SK-N-MC (cell line): ENCODE measurements at regions not wholly inside any gene's neighbourhood (a gene's known extent, or its start where the extent isn't known, plus 50 kb on each side); places are given as distances from the start of the nearest gene placed in this dataset.

Experiments used
- DNase-seq: peaks from one replicate; pipeline ENCODE4 v3.0.0-alpha.2; 2011; ENCODE audit warnings: low read depth, low spot score
- H3K27ac ChIP-seq: fragments of 200-600 bp; sonication (generic); 2 replicates; pipeline ENCODE4 v1.5.1; 2016; ENCODE audit warnings: mixed run types
- H3K36me3 ChIP-seq: fragments of 200-600 bp; sonication (generic); 2 replicates; pipeline ENCODE4 v1.6.1; 2017; ENCODE audit warnings: antibody characterized with exemption, low read length, mixed read lengths; ENCODE audit not compliant: insufficient read depth
- H3K4me3 ChIP-seq: fragments of 200-600 bp; sonication (generic); 2 replicates; pipeline ENCODE4 v1.5.1; 2016
- H3K9ac ChIP-seq: fragments of 200-600 bp; sonication (generic); 2 replicates; pipeline ENCODE4 v1.8.0; 2017; ENCODE audit warnings: mixed run types, mixed read lengths; ENCODE audit not compliant: insufficient read length
- H3K9me3 ChIP-seq: fragments of 200-600 bp; sonication (generic); 2 replicates; pipeline ENCODE4 v1.6.1; 2017; ENCODE audit warnings: low read depth, mild to moderate bottlenecking, antibody characterized with exemption, low read length, moderate library complexity, mixed read lengths
- EZH2 ChIP-seq: fragments of 200-600 bp; sonication (generic); IDR thresholded peaks from one replicate; pipeline ENCODE4 v1.6.1; 2017; ENCODE audit warnings: antibody characterized with exemption
- FOXP2 ChIP-seq: optimal IDR thresholded peaks from 2 replicates; pipeline ENCODE3; 2011; ENCODE audit warnings: mild to moderate bottlenecking, moderate library complexity; ENCODE audit not compliant: insufficient read depth; ENCODE audit errors: extremely low read length, control extremely low read depth
- POLR2AphosphoS5 ChIP-seq: IDR thresholded peaks from 2 replicates; pipeline ENCODE4 v1.6.1; 2012; ENCODE audit warnings: mild to moderate bottlenecking, low read depth, low read length, borderline replicate concordance

DNA sequence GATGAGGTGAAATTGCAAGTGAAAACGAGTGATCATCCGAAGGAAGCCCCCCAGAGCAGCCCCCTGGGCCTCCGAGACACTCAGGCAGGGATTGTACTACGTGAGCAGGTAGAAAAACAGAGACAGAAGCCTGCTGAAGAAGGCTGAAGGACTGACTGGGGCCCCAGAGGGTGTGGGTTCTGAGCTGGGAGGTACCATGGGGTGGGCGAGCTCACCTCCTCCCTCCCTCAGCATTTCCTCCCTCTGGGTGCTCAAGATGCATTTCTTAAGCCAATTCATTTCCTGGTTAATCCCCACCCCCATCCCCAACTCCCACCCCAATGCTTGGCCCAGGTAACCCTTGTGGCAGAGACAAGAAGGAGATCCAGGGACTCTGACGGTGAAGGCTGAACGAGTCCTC lies 108.7 kb downstream of the BDH1 start:
- no peak overlapping the region for H3K4me3 ChIP-seq
- no peaks in the 10 kb centered on the region for H3K36me3 ChIP-seq
- TF ChIP-seq EZH2 (no peak), FOXP2 (no peak), POLR2AphosphoS5 (no peak)
- no peak overlapping the region for H3K27ac ChIP-seq
- H3K9me3 ChIP-seq, result no peaks in the 10 kb centered on the region
- H3K9ac ChIP-seq, result no peak overlapping the region
- DNase-seq, result no peak

DNA sequence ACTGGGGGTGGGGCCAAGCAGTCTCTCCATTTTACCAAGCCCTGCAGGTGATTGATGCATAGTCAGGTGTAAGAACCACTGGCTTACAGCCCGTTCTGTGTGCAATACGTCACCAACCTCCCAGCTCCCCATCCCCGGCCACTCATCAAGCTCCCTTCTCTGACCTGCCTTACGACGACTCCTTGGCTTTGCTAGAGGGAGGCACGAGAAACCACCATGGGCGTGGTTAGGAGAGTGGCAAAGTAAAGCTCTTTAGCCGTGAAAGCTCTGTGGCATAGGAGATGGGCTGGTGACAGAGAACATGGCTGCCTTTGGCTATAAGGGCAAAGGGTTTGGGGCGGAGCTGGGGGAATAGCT lies 109.1 kb downstream of the BDH1 start:
- no peak for DNase-seq
- Histone ChIP-seq H3K36me3 (no peaks in the 10 kb centered on the region), H3K27ac (no peak overlapping the region), H3K9me3 (no peaks in the 10 kb centered on the region), H3K4me3 (no peak overlapping the region), H3K9ac (no peak overlapping the region)
- TF ChIP-seq EZH2, result no peak

GRCh38 chr3:197445896-197446699 lies 109.7 kb downstream of the BDH1 start:
- Histone ChIP-seq H3K9me3 (no peaks in the 10 kb centered on the region), H3K36me3 (no peaks in the 10 kb centered on the region), H3K27ac (peak overlapping the region; percentile 44), H3K9ac (peak overlapping the region; percentile 60), H3K4me3 (peak overlapping the region; percentile 30)
- TF ChIP-seq EZH2 (no peak), POLR2AphosphoS5 (no peak), FOXP2 (no peak)
- no peak for DNase-seq

GRCh38 chr3:197444793-197445379 lies 110.9 kb downstream of the BDH1 start:
- TF ChIP-seq POLR2AphosphoS5 (no peak), FOXP2 (no peak), EZH2 (no peak)
- no peaks in the 10 kb centered on the region for H3K36me3 ChIP-seq
- no peak overlapping the region for H3K4me3 ChIP-seq
- H3K27ac ChIP-seq, result no peak overlapping the region
- H3K9ac ChIP-seq, result no peak overlapping the region
- DNase-seq, result no peak
- H3K9me3 ChIP-seq, result no peaks in the 10 kb centered on the region

GRCh38 chr3:197443506-197443905 lies 112.3 kb downstream of the BDH1 start:
- H3K27ac ChIP-seq, result no peak overlapping the region
- H3K36me3 ChIP-seq, result no peaks in the 10 kb centered on the region
- H3K9me3 ChIP-seq, result no peaks in the 10 kb centered on the region
- TF ChIP-seq FOXP2 (no peak), EZH2 (no peak), POLR2AphosphoS5 (no peak)
- no peak for DNase-seq
- H3K4me3 ChIP-seq, result no peak overlapping the region
- no peak overlapping the region for H3K9ac ChIP-seq

DNA sequence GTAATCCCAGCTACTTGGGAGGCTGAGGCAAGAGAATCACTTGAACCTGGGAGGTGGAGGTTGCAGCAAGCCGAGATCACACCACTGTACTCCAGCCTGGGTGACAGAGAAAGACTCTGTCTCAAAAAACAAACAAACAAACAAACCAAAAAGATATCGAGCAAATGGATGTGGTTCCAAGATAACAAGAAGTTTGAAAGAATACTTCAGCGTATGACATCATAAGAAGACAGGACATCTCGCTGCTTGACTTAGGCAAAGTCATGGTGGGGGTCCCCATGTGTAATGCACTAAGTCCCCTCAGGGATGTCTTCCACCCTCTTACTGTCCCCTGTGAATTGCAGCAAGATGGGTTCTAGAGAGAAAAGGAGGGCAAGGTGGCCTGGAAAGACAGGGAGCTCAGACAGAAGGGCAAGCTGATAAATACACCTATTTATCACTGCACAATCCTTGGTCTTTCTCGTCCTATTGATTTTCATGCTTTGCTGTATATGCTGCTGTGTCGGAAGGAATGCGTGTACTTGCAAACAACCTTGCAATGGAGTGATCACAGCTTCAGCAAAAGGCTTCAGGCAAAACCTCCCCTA lies 115.0 kb downstream of the BDH1 start:
- no peaks in the 10 kb centered on the region for H3K36me3 ChIP-seq
- no peak overlapping the region for H3K9ac ChIP-seq
- no peak overlapping the region for H3K4me3 ChIP-seq
- no peaks in the 10 kb centered on the region for H3K9me3 ChIP-seq
- TF ChIP-seq FOXP2, result no peak
- no peak for TF ChIP-seq EZH2
- TF ChIP-seq POLR2AphosphoS5, result no peak
- DNase-seq, result no peak
- no peak overlapping the region for H3K27ac ChIP-seq

GRCh38 chr3:197438906-197439305 lies 116.9 kb downstream of the BDH1 start:
- Histone ChIP-seq H3K4me3 (no peak overlapping the region), H3K27ac (no peak overlapping the region), H3K9me3 (no peaks in the 10 kb centered on the region), H3K36me3 (no peaks in the 10 kb centered on the region), H3K9ac (no peak overlapping the region)
- DNase-seq, result no peak
- TF ChIP-seq POLR2AphosphoS5 (no peak), EZH2 (no peak), FOXP2 (no peak)

DNA sequence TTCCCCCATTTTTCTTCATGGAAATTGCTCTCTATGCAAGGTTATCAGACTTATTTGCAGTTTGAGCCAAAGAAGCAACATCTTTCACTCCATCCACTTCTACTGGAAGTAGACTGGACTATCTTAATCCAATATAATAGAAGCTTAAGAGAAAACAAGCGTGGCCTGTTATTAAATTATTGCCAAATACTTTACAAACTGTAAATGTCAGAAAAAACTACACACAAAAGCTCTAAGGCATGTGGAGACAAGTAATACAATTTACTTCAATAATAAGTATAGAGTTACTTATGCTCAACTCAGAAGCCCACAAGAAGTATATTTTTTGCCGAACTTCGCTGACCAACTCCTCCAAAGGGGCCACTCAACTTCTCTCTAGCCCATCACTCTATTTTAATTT lies 120.3 kb downstream of the BDH1 start:
- Histone ChIP-seq H3K27ac (no peak overlapping the region), H3K36me3 (no peaks in the 10 kb centered on the region), H3K9me3 (no peaks in the 10 kb centered on the region), H3K4me3 (no peak overlapping the region), H3K9ac (no peak overlapping the region)
- DNase-seq, result no peak
- TF ChIP-seq FOXP2 (no peak), POLR2AphosphoS5 (no peak), EZH2 (no peak)

- Histone ChIP-seq H3K36me3 (no peaks in the 10 kb centered on the region), H3K4me3 (no peak overlapping the region), H3K9me3 (no peaks in the 10 kb centered on the region), H3K27ac (no peak overlapping the region), H3K9ac (no peak overlapping the region)
- TF ChIP-seq FOXP2 (no peak), EZH2 (no peak), POLR2AphosphoS5 (no peak)
- DNase-seq, result no peak
Observed at GRCh38 chr3:197434830-197435229, 120.9 kb downstream of the BDH1 start.
